BLaER1 treated with 17β-estradiol and CSF1 and Interleukin-3, amounts not matched to agents 10 nM and 100 nM (cell line): ENCODE measurements at regions not wholly inside any gene's neighbourhood (a gene's known extent, or its start where the extent isn't known, plus 50 kb on each side); places are given as distances from the start of the nearest gene placed in this dataset.

ENCODE experiments used
- H3K27ac ChIP-seq, 11 experiments: shearing (Covaris generic); formaldehyde crosslinking; 2 replicates each; pipeline ENCODE4 v1.8.1; 2022
- H3K27me3 ChIP-seq, 11 experiments: shearing (Covaris generic); formaldehyde crosslinking; 2 replicates each; pipeline ENCODE4 v1.8.1; 2022
- H3K36me3 ChIP-seq, 11 experiments: shearing (Covaris generic); formaldehyde crosslinking; 2 replicates each; pipeline ENCODE4 v1.8.1; 2022
- H3K4me1 ChIP-seq, 10 experiments: shearing (Covaris generic); formaldehyde crosslinking; 2 replicates each; pipeline ENCODE4 v1.8.1; 2022
- H3K4me2 ChIP-seq, 11 experiments: shearing (Covaris generic); formaldehyde crosslinking; 2 replicates each; pipeline ENCODE4 v1.8.1; 2022
- H3K4me3 ChIP-seq, 10 experiments: shearing (Covaris generic); formaldehyde crosslinking; 2 replicates each; pipeline ENCODE4 v1.8.1; 2022
- H3K9ac ChIP-seq, 11 experiments: shearing (Covaris generic); formaldehyde crosslinking; 2 replicates each; pipeline ENCODE4 v1.8.1; 2022
- H3K9me3 ChIP-seq, 11 experiments: shearing (Covaris generic); formaldehyde crosslinking; replicated peaks in 1 of 11; 2 replicates each; pipeline ENCODE4 v1.8.1; 2022
- H4K20me1 ChIP-seq, 11 experiments: shearing (Covaris generic); formaldehyde crosslinking; 2 replicates each; pipeline ENCODE4 v1.8.1; 2022
- Cebpa-rat ChIP-seq, 11 experiments: shearing (Covaris generic); IDR thresholded peaks; 2 replicates each; pipeline ENCODE4 v1.8.1; 2022

- no peaks in the 10 kb centered on the region for H3K36me3 ChIP-seq
- no peaks in the 10 kb centered on the region for H3K27me3 ChIP-seq
- H3K9me3 ChIP-seq = peaks cover 0 to 7% (median 0%) of the 10 kb centered on the region in 11 experiments; a peak in 1 of 22 replicates
- H4K20me1 ChIP-seq = no peaks in the 10 kb centered on the region
- H3K4me3 ChIP-seq = no peak overlapping the region
- H3K27ac ChIP-seq = no peak overlapping the region
- peak overlapping the region in 2 of 11 experiments; percentile 12 to 36; a peak in 2 of 22 replicates for H3K4me2 ChIP-seq
- no peak overlapping the region for H3K9ac ChIP-seq
- peaks cover 0 to 18% (median 0%) of the 10 kb centered on the region in 10 experiments; a peak in 3 of 20 replicates for H3K4me1 ChIP-seq
- TF ChIP-seq Cebpa-rat (IDR thresholded peaks at IDR 0.05) = no peak
Observed at GRCh38 chr7:19375976-19376375, 230.8 kb upstream of the FERD3L start.

- Histone ChIP-seq H3K27me3 (no peaks in the 10 kb centered on the region), H3K9ac (no peak overlapping the region), H3K4me3 (no peak overlapping the region), H3K27ac (no peak overlapping the region), H3K36me3 (no peaks in the 10 kb centered on the region), H3K4me2 (no peak overlapping the region), H3K9me3 (peaks cover 0 to 7% (median 0%) of the 10 kb centered on the region in 11 experiments; a peak in 1 of 22 replicates), H3K4me1 (peaks cover 0 to 18% (median 0%) of the 10 kb centered on the region in 10 experiments; a peak in 3 of 20 replicates), H4K20me1 (no peaks in the 10 kb centered on the region)
- TF ChIP-seq Cebpa-rat (IDR thresholded peaks at IDR 0.05) = no peak
Observed at GRCh38 chr7:19373334-19373733, 228.1 kb upstream of the FERD3L start.

- no peak overlapping the region for H3K4me2 ChIP-seq
- no peaks in the 10 kb centered on the region for H3K27me3 ChIP-seq
- TF ChIP-seq Cebpa-rat (IDR thresholded peaks at IDR 0.05) = no peak
- H3K9ac ChIP-seq = no peak overlapping the region
- H3K4me3 ChIP-seq = no peak overlapping the region
- H3K27ac ChIP-seq = no peak overlapping the region
- no peaks in the 10 kb centered on the region for H3K36me3 ChIP-seq
- H3K4me1 ChIP-seq = no peaks in the 10 kb centered on the region
- no peaks in the 10 kb centered on the region for H3K9me3 ChIP-seq
- H4K20me1 ChIP-seq = no peaks in the 10 kb centered on the region
Observed at GRCh38 chr7:19369806-19370205, 224.6 kb upstream of the FERD3L start.

DNA sequence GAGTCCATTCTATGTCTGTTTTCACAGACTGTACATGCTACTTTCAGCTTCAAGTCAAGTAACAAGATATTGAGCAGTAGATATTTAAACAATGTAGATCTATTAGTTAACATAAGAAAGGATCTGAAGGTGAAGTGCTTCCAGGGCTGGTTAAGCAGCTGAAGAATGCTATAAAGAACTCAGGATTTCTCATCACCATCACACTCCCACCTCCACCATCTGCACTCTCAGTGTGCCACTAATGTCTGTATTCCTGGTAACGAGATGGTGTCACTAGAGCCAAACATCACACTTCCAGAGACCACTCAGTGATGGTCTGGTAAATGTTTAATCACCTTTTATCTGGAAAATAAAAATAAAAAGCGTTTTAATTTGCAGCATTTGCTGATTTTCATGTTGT is 224.0 kb upstream of the FERD3L start:
- H3K4me3 ChIP-seq = no peak overlapping the region
- H3K9me3 ChIP-seq = no peaks in the 10 kb centered on the region
- no peaks in the 10 kb centered on the region for H4K20me1 ChIP-seq
- no peak overlapping the region for H3K27ac ChIP-seq
- TF ChIP-seq Cebpa-rat (IDR thresholded peaks at IDR 0.05) = no peak
- no peak overlapping the region for H3K4me2 ChIP-seq
- no peaks in the 10 kb centered on the region for H3K36me3 ChIP-seq
- H3K4me1 ChIP-seq = no peaks in the 10 kb centered on the region
- H3K27me3 ChIP-seq = no peaks in the 10 kb centered on the region
- H3K9ac ChIP-seq = no peak overlapping the region

DNA sequence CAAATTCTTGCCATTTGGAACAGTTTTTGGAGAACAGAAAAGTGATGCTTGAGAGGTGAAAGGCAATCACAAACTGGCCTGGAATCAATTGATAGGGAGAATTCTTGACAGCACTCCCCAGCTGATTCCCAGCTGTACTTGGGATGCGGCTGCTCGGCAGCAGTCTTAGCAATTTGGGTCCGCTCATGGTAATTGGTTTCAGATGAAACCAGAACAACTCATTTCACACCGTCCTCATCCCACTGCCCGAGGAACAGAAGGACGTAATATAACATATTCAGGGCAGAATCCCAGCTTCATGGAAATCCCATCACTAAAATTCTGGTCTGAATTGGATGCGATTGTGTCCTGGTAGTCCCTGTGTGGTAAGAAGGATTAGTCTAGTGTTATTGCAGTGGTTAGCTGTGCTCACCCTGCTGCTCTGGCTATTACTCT is 223.3 kb upstream of the FERD3L start:
- Histone ChIP-seq H3K9me3 (no peaks in the 10 kb centered on the region), H3K4me1 (no peaks in the 10 kb centered on the region), H3K4me3 (no peak overlapping the region), H3K9ac (no peak overlapping the region), H3K36me3 (no peaks in the 10 kb centered on the region), H4K20me1 (no peaks in the 10 kb centered on the region), H3K4me2 (no peak overlapping the region), H3K27ac (no peak overlapping the region), H3K27me3 (no peaks in the 10 kb centered on the region)
- TF ChIP-seq Cebpa-rat (IDR thresholded peaks at IDR 0.05) = no peak

GRCh38 chr7:19364950-19365349 is 219.7 kb upstream of the FERD3L start:
- H3K36me3 ChIP-seq = no peaks in the 10 kb centered on the region
- H3K4me3 ChIP-seq = no peak overlapping the region
- H3K4me1 ChIP-seq = no peaks in the 10 kb centered on the region
- TF ChIP-seq Cebpa-rat (IDR thresholded peaks at IDR 0.05) = no peak
- H4K20me1 ChIP-seq = no peaks in the 10 kb centered on the region
- no peaks in the 10 kb centered on the region for H3K27me3 ChIP-seq
- H3K27ac ChIP-seq = no peak overlapping the region
- H3K4me2 ChIP-seq = no peak overlapping the region
- no peak overlapping the region for H3K9ac ChIP-seq
- no peaks in the 10 kb centered on the region for H3K9me3 ChIP-seq

GRCh38 chr7:19362099-19362498 is 216.9 kb upstream of the FERD3L start:
- H3K9me3 ChIP-seq = no peaks in the 10 kb centered on the region
- no peak overlapping the region for H3K4me2 ChIP-seq
- H3K9ac ChIP-seq = no peak overlapping the region
- no peak overlapping the region for H3K4me3 ChIP-seq
- H3K27ac ChIP-seq = no peak overlapping the region
- no peaks in the 10 kb centered on the region for H3K4me1 ChIP-seq
- H3K27me3 ChIP-seq = no peaks in the 10 kb centered on the region
- TF ChIP-seq Cebpa-rat (IDR thresholded peaks at IDR 0.05) = no peak
- H4K20me1 ChIP-seq = no peaks in the 10 kb centered on the region
- no peaks in the 10 kb centered on the region for H3K36me3 ChIP-seq

- Histone ChIP-seq H3K4me3 (no peak overlapping the region), H3K9ac (no peak overlapping the region), H4K20me1 (no peaks in the 10 kb centered on the region), H3K27me3 (no peaks in the 10 kb centered on the region), H3K9me3 (no peaks in the 10 kb centered on the region), H3K4me2 (no peak overlapping the region), H3K27ac (no peak overlapping the region), H3K36me3 (no peaks in the 10 kb centered on the region), H3K4me1 (no peaks in the 10 kb centered on the region)
- TF ChIP-seq Cebpa-rat (IDR thresholded peaks at IDR 0.05) = no peak
Observed at GRCh38 chr7:19353180-19353579, 208.0 kb upstream of the FERD3L start.

DNA sequence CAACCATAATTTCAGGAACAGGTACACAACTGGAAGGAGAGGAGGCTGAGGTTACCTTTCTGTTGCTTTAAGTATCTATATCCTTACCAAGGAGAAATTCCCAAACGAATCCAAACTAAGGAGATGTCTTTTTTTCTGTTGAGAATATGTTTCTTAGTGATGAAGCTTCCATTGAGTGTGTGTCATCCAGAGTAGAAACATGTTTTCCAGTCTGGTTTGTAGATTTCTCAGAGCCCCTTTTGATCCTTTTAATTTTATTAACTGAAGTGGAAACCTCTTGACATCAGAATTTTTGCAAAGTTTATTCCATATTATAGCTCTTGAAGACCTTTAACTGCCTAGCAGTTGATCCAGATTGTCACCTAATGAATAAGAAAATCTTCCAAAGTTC is 207.1 kb upstream of the FERD3L start:
- H3K27me3 ChIP-seq = no peaks in the 10 kb centered on the region
- H3K36me3 ChIP-seq = no peaks in the 10 kb centered on the region
- no peak overlapping the region for H3K9ac ChIP-seq
- no peaks in the 10 kb centered on the region for H4K20me1 ChIP-seq
- no peaks in the 10 kb centered on the region for H3K4me1 ChIP-seq
- no peaks in the 10 kb centered on the region for H3K9me3 ChIP-seq
- TF ChIP-seq Cebpa-rat (IDR thresholded peaks at IDR 0.05) = no peak
- no peak overlapping the region for H3K27ac ChIP-seq
- H3K4me2 ChIP-seq = no peak overlapping the region
- no peak overlapping the region for H3K4me3 ChIP-seq

DNA sequence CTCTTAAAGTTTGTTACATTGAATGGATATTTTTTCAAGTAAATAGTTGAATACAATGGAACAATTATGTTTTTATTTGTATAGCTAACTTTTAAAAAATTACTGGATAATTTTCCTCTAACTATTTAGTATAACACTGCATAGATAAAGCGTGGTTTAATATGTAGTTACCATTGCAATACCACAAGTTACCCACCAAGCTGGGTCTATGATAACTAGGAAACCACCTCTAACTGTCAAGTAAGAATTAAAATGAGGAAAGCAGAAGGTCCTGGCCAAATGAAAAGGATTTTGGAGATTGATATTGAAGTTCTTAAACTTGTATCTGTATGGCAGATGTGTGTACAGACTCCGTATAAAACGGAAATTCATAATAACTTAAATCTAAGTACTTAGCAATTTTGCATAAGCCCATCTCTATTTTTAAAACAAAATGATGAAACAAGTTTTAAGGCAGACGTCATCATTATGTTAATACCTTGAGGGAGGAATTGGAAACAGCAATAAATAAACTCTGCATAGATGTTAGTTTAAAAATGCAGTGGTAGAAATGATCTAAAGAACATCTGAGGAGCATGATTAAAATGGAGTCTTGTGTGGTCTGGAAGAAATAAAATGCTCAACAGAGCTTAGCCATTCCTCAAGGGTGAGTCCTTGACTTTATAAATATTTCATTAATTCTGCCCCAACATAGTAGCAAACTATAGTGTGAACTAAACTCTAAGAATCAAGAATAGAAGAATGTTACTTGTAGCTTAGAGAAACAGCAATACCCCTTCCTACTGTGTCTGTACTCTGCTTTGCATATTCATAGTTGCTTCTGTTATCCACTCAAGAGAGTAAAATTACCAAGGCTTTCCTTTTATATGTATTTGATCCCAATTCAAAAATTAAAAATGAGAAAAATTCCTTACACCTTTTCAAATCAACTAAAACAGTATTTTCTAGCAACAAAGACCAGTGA is 206.4 kb upstream of the FERD3L start:
- Histone ChIP-seq H3K9me3 (no peaks in the 10 kb centered on the region), H3K27me3 (no peaks in the 10 kb centered on the region), H3K4me2 (no peak overlapping the region), H3K36me3 (no peaks in the 10 kb centered on the region), H3K9ac (no peak overlapping the region), H3K4me1 (no peaks in the 10 kb centered on the region), H3K27ac (no peak overlapping the region), H4K20me1 (no peaks in the 10 kb centered on the region), H3K4me3 (no peak overlapping the region)
- TF ChIP-seq Cebpa-rat (IDR thresholded peaks at IDR 0.05) = no peak
